ENCODE measurements at regions not wholly inside any gene's neighbourhood (a gene's known extent, or its start where the extent isn't known, plus 50 kb on each side); places are given as distances from the start of the nearest gene placed in this dataset.

DNA sequence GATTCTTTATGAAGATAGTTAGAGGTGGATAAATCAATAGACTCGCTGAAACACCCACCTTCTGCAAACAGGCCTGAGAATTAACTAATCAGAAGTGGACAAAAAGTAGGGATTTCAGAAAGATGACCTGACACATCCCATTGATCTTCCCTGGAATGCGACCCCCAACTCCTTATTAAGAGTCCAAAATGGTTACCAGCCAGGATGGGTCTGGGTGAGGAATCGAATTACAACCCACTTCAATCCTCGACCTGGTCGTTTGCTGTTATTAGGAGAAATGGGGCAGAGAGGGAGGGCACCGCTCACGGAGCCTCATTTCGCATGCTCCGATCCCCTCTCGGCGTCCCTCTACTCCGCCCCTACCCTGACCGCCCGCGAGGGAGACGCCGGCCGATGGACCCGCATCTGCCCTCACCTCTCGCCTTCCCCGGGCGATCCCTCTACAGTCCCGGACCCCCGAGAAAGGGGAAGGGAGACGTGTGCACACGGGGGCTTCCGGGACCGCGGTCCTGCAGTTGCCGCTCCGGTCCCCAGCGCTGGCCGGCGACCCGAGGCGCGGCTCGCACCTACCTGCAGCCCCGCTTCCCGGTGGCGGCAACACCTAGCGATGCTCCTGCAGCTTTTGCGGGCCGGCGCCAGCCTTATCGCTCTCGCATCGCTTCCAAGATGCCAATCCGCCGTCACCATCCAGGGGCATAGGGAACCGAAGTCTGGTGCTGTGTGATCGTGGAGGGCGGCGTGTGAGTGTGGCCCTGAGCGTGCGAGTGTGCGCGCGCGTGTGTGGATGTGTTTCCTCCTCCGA lies 69.3 kb upstream of the USP15 start:
- H3K27me3 Mint-ChIP-seq (ENCODE audit: insufficient read depth, low read depth): peaks cover 18% of the 10 kb centered on the region

DNA sequence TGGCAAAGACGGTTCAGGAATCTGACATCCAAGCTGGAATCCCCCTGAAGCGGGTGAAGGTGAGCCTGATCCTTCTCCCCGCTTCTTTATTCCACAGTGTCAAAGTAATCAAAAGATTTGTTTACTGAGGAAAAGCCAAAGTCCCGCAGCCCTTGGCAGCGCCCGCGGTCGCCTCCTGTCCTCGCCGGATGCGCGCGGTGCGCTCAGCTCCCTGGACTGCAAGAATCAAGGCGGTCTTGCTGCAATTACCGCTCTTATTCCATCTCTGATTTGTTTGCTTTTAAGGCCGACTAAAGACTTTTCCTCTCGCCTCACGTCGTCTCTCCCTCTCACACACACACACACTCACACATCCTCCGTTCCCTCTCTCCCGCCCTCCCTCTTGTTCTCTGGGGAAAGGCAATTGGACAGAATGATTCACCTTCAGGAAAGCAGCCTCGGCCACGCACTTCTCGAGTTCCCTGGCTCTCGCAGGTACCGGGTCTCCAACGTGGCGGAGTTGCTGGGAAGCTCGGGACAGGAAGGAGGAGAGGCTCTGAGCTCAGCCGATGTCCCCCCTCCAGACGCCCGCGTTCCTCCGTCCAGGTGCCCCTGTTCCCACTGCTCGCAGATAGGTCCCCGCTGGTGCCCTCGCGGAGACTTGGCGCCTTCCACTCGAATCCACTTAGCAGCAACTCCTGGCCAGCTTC lies 68.6 kb upstream of the USP15 start:
- Histone ChIP-seq H3K4me2 (peak overlapping the region; percentile 88), H3K27ac (no peak overlapping the region), H3F3A (ENCODE audit: low read depth) (peaks cover 9% of the 10 kb centered on the region), H3K9me3 (ENCODE audit: low read depth) (no peaks in the 10 kb centered on the region), H3K79me2 (ENCODE audit: low read depth) (no peaks in the 10 kb centered on the region), H3K4me1 (peaks cover 13% of the 10 kb centered on the region), H3K27me3 (peaks cover 55% of the 10 kb centered on the region), H2AFZ (replicated peaks) (peak overlapping the region; percentile 96), H3K9ac (no peak overlapping the region), H3K4me3 (peak overlapping the region; percentile 65), H3K36me3 (no peaks in the 10 kb centered on the region), H4K20me1 (ENCODE audit: low read depth) (no peaks in the 10 kb centered on the region)
- DNase-seq (ENCODE audit: low spot score): peak; percentile 57
- H3K4me3 Mint-ChIP-seq: peak overlapping the region; percentile 86
- H3K27me3 Mint-ChIP-seq (ENCODE audit: insufficient read depth, low read depth): peaks cover 18% of the 10 kb centered on the region
- TF ChIP-seq EZH2phosphoT487 (IDR thresholded peaks at IDR 0.05) (peak; percentile 60), EZH2 (IDR thresholded peaks at IDR 0.05) (peak; percentile 83)
- TF ChIP-seq, protein P1, sequence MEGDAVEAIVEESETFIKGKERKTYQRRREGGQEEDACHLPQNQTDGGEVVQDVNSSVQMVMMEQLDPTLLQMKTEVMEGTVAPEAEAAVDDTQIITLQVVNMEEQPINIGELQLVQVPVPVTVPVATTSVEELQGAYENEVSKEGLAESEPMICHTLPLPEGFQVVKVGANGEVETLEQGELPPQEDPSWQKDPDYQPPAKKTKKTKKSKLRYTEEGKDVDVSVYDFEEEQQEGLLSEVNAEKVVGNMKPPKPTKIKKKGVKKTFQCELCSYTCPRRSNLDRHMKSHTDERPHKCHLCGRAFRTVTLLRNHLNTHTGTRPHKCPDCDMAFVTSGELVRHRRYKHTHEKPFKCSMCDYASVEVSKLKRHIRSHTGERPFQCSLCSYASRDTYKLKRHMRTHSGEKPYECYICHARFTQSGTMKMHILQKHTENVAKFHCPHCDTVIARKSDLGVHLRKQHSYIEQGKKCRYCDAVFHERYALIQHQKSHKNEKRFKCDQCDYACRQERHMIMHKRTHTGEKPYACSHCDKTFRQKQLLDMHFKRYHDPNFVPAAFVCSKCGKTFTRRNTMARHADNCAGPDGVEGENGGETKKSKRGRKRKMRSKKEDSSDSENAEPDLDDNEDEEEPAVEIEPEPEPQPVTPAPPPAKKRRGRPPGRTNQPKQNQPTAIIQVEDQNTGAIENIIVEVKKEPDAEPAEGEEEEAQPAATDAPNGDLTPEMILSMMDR (IDR thresholded peaks at IDR 0.05): no peak
- H3K9me3 Mint-ChIP-seq: peaks cover 3% of the 10 kb centered on the region
- H3K27ac Mint-ChIP-seq: no peak overlapping the region
- no peaks in the 10 kb centered on the region for H3K36me3 Mint-ChIP-seq
- peaks cover 9% of the 10 kb centered on the region for H3K4me1 Mint-ChIP-seq

More for the DNA sequence above, 69.3 kb upstream of the USP15 start:
- H3K36me3 ChIP-seq: no peaks in the 10 kb centered on the region
- Mint-ChIP-seq H3K9me3 (no peaks in the 10 kb centered on the region), H3K36me3 (no peaks in the 10 kb centered on the region), H3K4me3 (peak overlapping the region; percentile 86), H3K27ac (no peak overlapping the region), H3K4me1 (peaks cover 9% of the 10 kb centered on the region)
- H3K9me3 ChIP-seq (ENCODE audit: low read depth): no peaks in the 10 kb centered on the region
- H3K4me1 ChIP-seq: peaks cover 13% of the 10 kb centered on the region
- DNase-seq (ENCODE audit: low spot score): peak; percentile 54
- peaks cover 9% of the 10 kb centered on the region for H3F3A ChIP-seq (ENCODE audit: low read depth)
- H3K79me2 ChIP-seq (ENCODE audit: low read depth): no peaks in the 10 kb centered on the region
- peaks cover 55% of the 10 kb centered on the region for H3K27me3 ChIP-seq
- peak overlapping the region; percentile 96 for H2AFZ ChIP-seq (replicated peaks)
- no peak overlapping the region for H3K9ac ChIP-seq
- no peaks in the 10 kb centered on the region for H4K20me1 ChIP-seq (ENCODE audit: low read depth)
- H3K4me2 ChIP-seq: peak overlapping the region; percentile 88
- H3K4me3 ChIP-seq: peak overlapping the region; percentile 65
- no peak overlapping the region for H3K27ac ChIP-seq
- TF ChIP-seq, protein P1 (IDR thresholded peaks at IDR 0.05): no peak
- TF ChIP-seq EZH2 (IDR thresholded peaks at IDR 0.05) (peak; percentile 84), EZH2phosphoT487 (IDR thresholded peaks at IDR 0.05) (peak; percentile 85)

DNA sequence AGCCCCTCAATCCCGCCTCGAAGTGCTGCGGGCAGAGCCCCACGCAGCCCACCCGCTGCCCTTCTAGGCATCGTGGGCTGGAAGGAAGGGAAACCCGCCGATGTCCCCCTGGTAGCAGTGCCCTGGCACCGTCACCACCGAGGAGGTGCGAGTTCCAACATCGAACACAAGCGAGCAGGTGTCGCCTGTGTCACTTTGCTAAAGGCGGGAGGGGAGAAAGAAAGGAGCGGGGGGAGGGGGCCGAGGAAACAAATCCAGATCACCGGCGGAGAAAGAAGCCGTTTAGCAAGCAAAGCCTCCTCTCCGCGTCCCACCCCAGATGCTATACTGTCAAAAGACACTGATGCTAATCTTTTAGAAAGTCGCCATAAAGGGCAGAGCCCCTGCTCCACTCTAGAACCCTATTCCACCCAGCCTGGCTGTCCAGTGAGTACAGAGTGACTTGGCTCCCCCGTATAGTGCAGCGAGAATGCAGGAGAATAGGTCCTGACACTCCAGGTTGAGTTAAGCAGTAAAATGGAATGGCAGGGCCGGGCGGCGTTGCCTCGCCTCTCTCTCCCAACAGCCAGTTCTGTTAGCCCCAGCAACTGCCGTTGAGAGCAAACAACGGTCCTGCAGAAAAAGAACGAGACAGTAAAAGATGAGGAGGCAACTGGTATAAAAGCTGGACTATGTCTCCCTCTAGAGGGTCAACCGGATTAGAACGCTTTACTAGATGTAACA lies 67.9 kb upstream of the USP15 start:
- H3F3A ChIP-seq (ENCODE audit: low read depth): peaks cover 9% of the 10 kb centered on the region
- Mint-ChIP-seq H3K4me3 (peak overlapping the region; percentile 86), H3K9me3 (peaks cover 3% of the 10 kb centered on the region), H3K36me3 (no peaks in the 10 kb centered on the region), H3K4me1 (peaks cover 9% of the 10 kb centered on the region), H3K27me3 (ENCODE audit: insufficient read depth, low read depth) (peaks cover 18% of the 10 kb centered on the region), H3K27ac (no peak overlapping the region)
- H2AFZ ChIP-seq (replicated peaks): peak overlapping the region; percentile 96
- no peaks in the 10 kb centered on the region for H4K20me1 ChIP-seq (ENCODE audit: low read depth)
- H3K4me3 ChIP-seq: peak overlapping the region; percentile 65
- H3K79me2 ChIP-seq (ENCODE audit: low read depth): no peaks in the 10 kb centered on the region
- peaks cover 13% of the 10 kb centered on the region for H3K4me1 ChIP-seq
- H3K9ac ChIP-seq: no peak overlapping the region
- H3K4me2 ChIP-seq: peak overlapping the region; percentile 88
- no peak overlapping the region for H3K27ac ChIP-seq
- TF ChIP-seq, protein P1 (IDR thresholded peaks at IDR 0.05): peak; percentile 88
- TF ChIP-seq EZH2 (IDR thresholded peaks at IDR 0.05): no peak
- peaks cover 52% of the 10 kb centered on the region for H3K27me3 ChIP-seq
- no peaks in the 10 kb centered on the region for H3K36me3 ChIP-seq
- DNase-seq (ENCODE audit: low spot score): peak; percentile 89
- H3K9me3 ChIP-seq (ENCODE audit: low read depth): peaks cover 4% of the 10 kb centered on the region
